ENCODE measurements at regions not wholly inside any gene's neighbourhood (a gene's known extent, or its start where the extent isn't known, plus 50 kb on each side); places are given as distances from the start of the nearest gene placed in this dataset.

- H2BK120ac ChIP-seq (ENCODE audit: insufficient read depth, low read length, poor library complexity), result no peak overlapping the region
- no peak overlapping the region for H3K4ac ChIP-seq (ENCODE audit: low read depth, low read length)
- no peak overlapping the region for H3K4me3 ChIP-seq (ENCODE audit: low read depth, low read length)
- no CpG with 5 or more reads among the region's 2 CpGs for WGBS (ENCODE audit: extremely low coverage, insufficient coverage, insufficient read length)
- H2AFZ ChIP-seq (ENCODE audit: insufficient read depth, low read length, poor library complexity), result no peak overlapping the region
- no peak overlapping the region for H3K4me2 ChIP-seq (ENCODE audit: low read length)
- DNase-seq, result no peak
- no peak overlapping the region for H3K23ac ChIP-seq (ENCODE audit: low read length)
- H4K12ac ChIP-seq (ENCODE audit: low read depth, low read length), result no peak overlapping the region
- no peak overlapping the region for H3K18ac ChIP-seq (ENCODE audit: low read length)
- no peak overlapping the region for H3K14ac ChIP-seq (ENCODE audit: low read length)
- H2BK12ac ChIP-seq (ENCODE audit: low read length), result no peak overlapping the region
- peaks cover 2% of the 10 kb centered on the region in 2 experiments for H3K4me1 ChIP-seq (ENCODE audit: control insufficient read depth in 1 of 2, insufficient read depth in 2 of 2, low read length in 2 of 2)
- no peak overlapping the region for H2BK5ac ChIP-seq (ENCODE audit: low read depth, low read length, poor library complexity)
- no peaks in the 10 kb centered on the region for H3K79me1 ChIP-seq (ENCODE audit: low read length)
- no peak overlapping the region for H4K91ac ChIP-seq (ENCODE audit: low read depth, low read length)
- H3K9ac ChIP-seq (ENCODE audit: low read length), result no peak overlapping the region
- no peak overlapping the region for H3K27ac ChIP-seq (ENCODE audit: low read depth, low read length)
- H3K27me3 ChIP-seq (ENCODE audit: insufficient read depth, low read length), result no peaks in the 10 kb centered on the region
- H2AK5ac ChIP-seq (ENCODE audit: low read length), result no peak overlapping the region
- no peak overlapping the region for H4K8ac ChIP-seq (ENCODE audit: low read depth, low read length)
- H3K9me3 ChIP-seq (ENCODE audit: insufficient read depth, low read depth, low read length), result no peaks in the 10 kb centered on the region
- H3K36me3 ChIP-seq (ENCODE audit: control insufficient read depth in 1 of 2, insufficient read depth in 2 of 2, low read length in 2 of 2), result no peaks in the 10 kb centered on the region
- no peaks in the 10 kb centered on the region for H3K79me2 ChIP-seq (ENCODE audit: control insufficient read depth, insufficient read depth, low read length, poor library complexity)
Measured at GRCh38 chr4:58808817-58809216, 1698.6 kb upstream of the IGFBP7 start.

DNA sequence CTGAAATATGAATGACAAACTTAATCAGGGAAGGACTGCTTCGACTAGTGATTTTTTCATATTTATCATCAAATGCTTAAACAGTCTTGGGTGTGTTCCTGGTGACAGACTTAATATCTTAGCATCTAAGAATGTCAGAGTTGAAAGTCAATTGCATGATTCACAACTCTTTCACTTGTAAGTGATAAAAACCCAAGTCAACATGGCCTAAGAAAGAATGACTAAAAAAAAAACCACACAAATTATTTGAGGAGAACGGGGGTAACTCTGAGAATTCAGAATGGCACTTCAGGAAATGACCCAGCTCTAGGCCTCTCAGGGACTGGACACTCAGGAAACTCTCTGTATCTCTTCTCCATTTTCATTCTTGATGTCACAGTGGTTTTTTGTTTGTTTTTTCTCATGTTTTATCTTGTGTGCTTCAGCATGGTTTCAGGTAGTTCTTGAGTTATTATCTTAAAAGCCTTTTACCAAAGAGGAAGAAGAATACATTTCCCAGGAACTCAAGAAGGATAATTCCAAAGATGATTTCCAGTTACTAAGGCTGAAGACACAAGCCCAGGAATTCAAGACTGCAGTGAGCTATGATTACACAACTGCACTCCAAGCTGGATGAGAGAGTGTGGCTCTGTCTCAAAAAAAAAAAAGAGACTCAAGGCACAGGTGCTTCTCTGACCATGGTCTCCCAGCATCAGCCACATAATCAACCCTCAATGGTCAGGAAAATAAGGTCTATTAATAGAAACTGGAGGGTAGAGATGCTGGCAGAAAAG lies 1697.8 kb upstream of the IGFBP7 start:
- H3K14ac ChIP-seq (ENCODE audit: low read length), result no peak overlapping the region
- H3K27ac ChIP-seq (ENCODE audit: low read depth, low read length), result peak overlapping the region; percentile 41
- H2AFZ ChIP-seq (ENCODE audit: insufficient read depth, low read length, poor library complexity), result no peak overlapping the region
- H3K4me2 ChIP-seq (ENCODE audit: low read length), result no peak overlapping the region
- H3K9ac ChIP-seq (ENCODE audit: low read length), result no peak overlapping the region
- no peak overlapping the region for H2AK5ac ChIP-seq (ENCODE audit: low read length)
- H3K23ac ChIP-seq (ENCODE audit: low read length), result no peak overlapping the region
- H2BK12ac ChIP-seq (ENCODE audit: low read length), result no peak overlapping the region
- H3K9me3 ChIP-seq (ENCODE audit: insufficient read depth, low read depth, low read length), result no peaks in the 10 kb centered on the region
- peak; percentile 28 to 76 for DNase-seq
- H3K36me3 ChIP-seq (ENCODE audit: control insufficient read depth in 1 of 2, insufficient read depth in 2 of 2, low read length in 2 of 2), result no peaks in the 10 kb centered on the region
- H3K18ac ChIP-seq (ENCODE audit: low read length), result no peak overlapping the region
- H3K4ac ChIP-seq (ENCODE audit: low read depth, low read length), result no peak overlapping the region
- no CpG with 5 or more reads among the region's 2 CpGs for WGBS (ENCODE audit: extremely low coverage, insufficient coverage, insufficient read length)
- no peak overlapping the region for H4K91ac ChIP-seq (ENCODE audit: low read depth, low read length)
- H4K12ac ChIP-seq (ENCODE audit: low read depth, low read length), result no peak overlapping the region
- no peak overlapping the region for H2BK5ac ChIP-seq (ENCODE audit: low read depth, low read length, poor library complexity)
- H3K79me1 ChIP-seq (ENCODE audit: low read length), result no peaks in the 10 kb centered on the region
- H3K4me1 ChIP-seq (ENCODE audit: control insufficient read depth in 1 of 2, insufficient read depth in 2 of 2, low read length in 2 of 2), result peaks cover 2% of the 10 kb centered on the region in 2 experiments
- no peaks in the 10 kb centered on the region for H3K27me3 ChIP-seq (ENCODE audit: insufficient read depth, low read length)
- H4K8ac ChIP-seq (ENCODE audit: low read depth, low read length), result no peak overlapping the region
- H3K79me2 ChIP-seq (ENCODE audit: control insufficient read depth, insufficient read depth, low read length, poor library complexity), result no peaks in the 10 kb centered on the region
- no peak overlapping the region for H2BK120ac ChIP-seq (ENCODE audit: insufficient read depth, low read length, poor library complexity)
- no peak overlapping the region for H3K4me3 ChIP-seq (ENCODE audit: low read depth, low read length)

DNA sequence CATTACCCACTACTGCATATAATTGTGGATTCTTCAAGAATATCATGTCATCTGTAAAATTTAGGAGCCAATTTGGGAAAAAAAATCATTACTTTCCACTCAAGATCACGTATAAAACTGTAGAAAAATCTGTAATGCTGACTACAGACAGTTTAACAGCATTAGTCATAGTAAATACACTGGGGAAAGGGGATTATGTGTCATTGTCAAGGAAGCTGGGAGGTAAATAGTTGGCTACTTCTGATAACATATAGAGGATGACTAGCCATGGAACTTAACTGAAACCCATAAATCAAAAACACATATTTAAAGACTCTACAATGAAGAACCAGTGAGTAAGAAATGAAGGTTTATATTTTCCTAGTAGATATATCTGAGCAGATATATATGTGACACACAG lies 1666.4 kb upstream of the IGFBP7 start:
- Histone ChIP-seq H2BK12ac (ENCODE audit: low read length) (no peak overlapping the region), H3K18ac (ENCODE audit: low read length) (no peak overlapping the region), H3K36me3 (ENCODE audit: control insufficient read depth in 1 of 2, insufficient read depth in 2 of 2, low read length in 2 of 2) (no peaks in the 10 kb centered on the region), H3K79me1 (ENCODE audit: low read length) (no peaks in the 10 kb centered on the region), H2BK5ac (ENCODE audit: low read depth, low read length, poor library complexity) (no peak overlapping the region), H2AFZ (ENCODE audit: insufficient read depth, low read length, poor library complexity) (no peak overlapping the region), H3K4me1 (ENCODE audit: control insufficient read depth in 1 of 2, insufficient read depth in 2 of 2, low read length in 2 of 2) (no peaks in the 10 kb centered on the region), H4K12ac (ENCODE audit: low read depth, low read length) (no peak overlapping the region), H4K8ac (ENCODE audit: low read depth, low read length) (no peak overlapping the region), H3K9ac (ENCODE audit: low read length) (no peak overlapping the region), H3K79me2 (ENCODE audit: control insufficient read depth, insufficient read depth, low read length, poor library complexity) (no peaks in the 10 kb centered on the region), H3K4me2 (ENCODE audit: low read length) (no peak overlapping the region), H4K91ac (ENCODE audit: low read depth, low read length) (no peak overlapping the region), H3K4me3 (ENCODE audit: low read depth, low read length) (no peak overlapping the region), H2AK5ac (ENCODE audit: low read length) (no peak overlapping the region), H3K27ac (ENCODE audit: low read depth, low read length) (no peak overlapping the region), H3K14ac (ENCODE audit: low read length) (no peak overlapping the region), H3K9me3 (ENCODE audit: insufficient read depth, low read depth, low read length) (no peaks in the 10 kb centered on the region), H2BK120ac (ENCODE audit: insufficient read depth, low read length, poor library complexity) (no peak overlapping the region), H3K23ac (ENCODE audit: low read length) (no peak overlapping the region), H3K27me3 (ENCODE audit: insufficient read depth, low read length) (no peaks in the 10 kb centered on the region), H3K4ac (ENCODE audit: low read depth, low read length) (no peak overlapping the region)
- no CpG with 5 or more reads among the region's 1 CpG for WGBS (ENCODE audit: extremely low coverage, insufficient coverage, insufficient read length)
- DNase-seq, result peak in 1 of 2 donors; percentile 50

DNA sequence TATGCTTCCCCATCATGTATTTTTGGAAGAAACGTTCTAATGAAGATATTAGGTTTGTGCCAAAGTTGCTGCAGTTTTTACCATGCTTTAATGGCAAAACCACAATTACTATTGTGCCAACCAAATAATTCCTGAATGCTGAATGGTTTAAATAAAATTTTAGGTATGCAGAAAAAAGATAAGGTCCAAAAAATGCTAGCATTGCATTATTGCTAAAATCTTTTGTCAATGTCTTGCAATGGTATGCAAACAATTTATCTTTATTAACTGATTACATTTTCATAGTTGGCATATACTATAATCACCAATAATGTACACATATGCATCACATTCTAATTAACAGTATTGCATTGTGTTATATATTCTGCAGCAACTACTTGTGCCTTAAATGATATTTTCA lies 1657.4 kb upstream of the IGFBP7 start:
- no peaks in the 10 kb centered on the region for H3K4me1 ChIP-seq (ENCODE audit: control insufficient read depth in 1 of 2, insufficient read depth in 2 of 2, low read length in 2 of 2)
- H3K4me3 ChIP-seq (ENCODE audit: low read depth, low read length), result no peak overlapping the region
- no peak overlapping the region for H3K4me2 ChIP-seq (ENCODE audit: low read length)
- DNase-seq, result no peak
- no peaks in the 10 kb centered on the region for H3K79me2 ChIP-seq (ENCODE audit: control insufficient read depth, insufficient read depth, low read length, poor library complexity)
- no peak overlapping the region for H3K14ac ChIP-seq (ENCODE audit: low read length)
- H4K91ac ChIP-seq (ENCODE audit: low read depth, low read length), result no peak overlapping the region
- H4K8ac ChIP-seq (ENCODE audit: low read depth, low read length), result no peak overlapping the region
- no peak overlapping the region for H2BK120ac ChIP-seq (ENCODE audit: insufficient read depth, low read length, poor library complexity)
- no peak overlapping the region for H3K23ac ChIP-seq (ENCODE audit: low read length)
- WGBS (ENCODE audit: extremely low coverage, insufficient coverage, insufficient read length), result no CpG with 5 or more reads among the region's 1 CpG
- H3K36me3 ChIP-seq (ENCODE audit: control insufficient read depth in 1 of 2, insufficient read depth in 2 of 2, low read length in 2 of 2), result no peaks in the 10 kb centered on the region
- H3K27ac ChIP-seq (ENCODE audit: low read depth, low read length), result peak overlapping the region; percentile 34
- no peak overlapping the region for H2AFZ ChIP-seq (ENCODE audit: insufficient read depth, low read length, poor library complexity)
- no peak overlapping the region for H4K12ac ChIP-seq (ENCODE audit: low read depth, low read length)
- H3K9me3 ChIP-seq (ENCODE audit: insufficient read depth, low read depth, low read length), result no peaks in the 10 kb centered on the region
- no peak overlapping the region for H2BK12ac ChIP-seq (ENCODE audit: low read length)
- no peak overlapping the region for H3K4ac ChIP-seq (ENCODE audit: low read depth, low read length)
- H2AK5ac ChIP-seq (ENCODE audit: low read length), result no peak overlapping the region
- H3K79me1 ChIP-seq (ENCODE audit: low read length), result no peaks in the 10 kb centered on the region
- H3K9ac ChIP-seq (ENCODE audit: low read length), result no peak overlapping the region
- no peak overlapping the region for H2BK5ac ChIP-seq (ENCODE audit: low read depth, low read length, poor library complexity)
- H3K18ac ChIP-seq (ENCODE audit: low read length), result no peak overlapping the region
- H3K27me3 ChIP-seq (ENCODE audit: insufficient read depth, low read length), result no peaks in the 10 kb centered on the region

All from trophoblast cell (in vitro differentiated cells and primary cell).